ENCODE measurements at regions not wholly inside any gene's neighbourhood (a gene's known extent, or its start where the extent isn't known, plus 50 kb on each side); places are given as distances from the start of the nearest gene placed in this dataset.

DNA sequence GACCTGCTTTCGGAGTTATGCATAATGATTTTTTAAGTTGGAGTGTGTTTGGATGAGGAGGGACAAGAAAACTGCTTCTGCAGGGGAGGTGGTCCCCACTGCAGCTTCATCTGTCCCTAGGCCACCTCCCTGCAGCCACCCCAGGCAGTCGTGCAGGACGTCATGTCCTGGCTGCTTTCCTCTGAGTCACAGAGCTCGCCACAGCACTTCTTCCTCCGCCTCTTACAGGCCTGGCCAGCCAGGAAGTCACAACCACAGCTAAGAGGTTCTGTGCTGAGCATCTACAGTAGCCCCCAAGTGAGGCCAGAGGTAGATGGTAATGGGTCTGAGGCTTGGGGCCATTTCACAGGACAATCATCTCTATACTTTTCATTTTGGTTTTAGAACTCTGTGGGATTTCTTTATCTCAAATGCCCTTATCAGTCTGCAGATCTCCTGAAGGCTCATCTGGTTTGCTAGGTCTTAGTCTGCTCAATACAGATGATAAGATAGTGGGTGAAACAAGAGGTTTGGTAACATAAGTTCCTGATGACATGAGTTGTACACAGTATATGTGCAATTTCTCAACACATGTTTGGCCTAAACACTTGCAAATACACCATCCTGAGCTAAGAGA lies 106.4 kb downstream of the ARF6 start:
- ATAC-seq (peak; percentile 65), DNase-seq (peak; percentile 84)

DNA sequence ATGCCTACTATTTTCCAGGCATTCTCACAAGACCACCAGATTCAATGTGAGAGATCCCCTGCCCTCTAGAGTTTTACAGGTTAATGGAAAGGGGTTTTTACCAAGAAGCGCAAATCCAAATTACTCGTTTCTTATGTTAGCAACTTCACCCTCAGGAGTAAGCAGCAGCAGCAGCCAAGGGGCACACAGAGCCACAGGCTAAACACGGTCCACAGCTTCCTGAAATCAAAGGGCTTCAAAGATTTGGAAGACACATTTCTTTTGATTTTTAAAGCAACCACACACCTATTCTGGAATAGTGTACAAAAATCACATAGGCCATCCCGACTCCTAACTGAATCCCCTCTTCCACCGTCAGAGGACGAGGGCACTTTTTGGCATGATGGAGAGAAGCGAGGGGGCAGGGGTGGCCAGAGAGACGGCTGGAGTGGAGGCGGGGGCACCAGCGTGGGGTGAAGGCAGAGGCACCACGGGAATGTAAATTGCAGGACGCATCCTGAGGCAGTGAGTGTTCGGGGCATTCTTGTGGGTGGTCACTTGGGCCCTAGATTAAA lies 107.0 kb downstream of the ARF6 start:
- no peak for DNase-seq
- no peak for ATAC-seq

DNA sequence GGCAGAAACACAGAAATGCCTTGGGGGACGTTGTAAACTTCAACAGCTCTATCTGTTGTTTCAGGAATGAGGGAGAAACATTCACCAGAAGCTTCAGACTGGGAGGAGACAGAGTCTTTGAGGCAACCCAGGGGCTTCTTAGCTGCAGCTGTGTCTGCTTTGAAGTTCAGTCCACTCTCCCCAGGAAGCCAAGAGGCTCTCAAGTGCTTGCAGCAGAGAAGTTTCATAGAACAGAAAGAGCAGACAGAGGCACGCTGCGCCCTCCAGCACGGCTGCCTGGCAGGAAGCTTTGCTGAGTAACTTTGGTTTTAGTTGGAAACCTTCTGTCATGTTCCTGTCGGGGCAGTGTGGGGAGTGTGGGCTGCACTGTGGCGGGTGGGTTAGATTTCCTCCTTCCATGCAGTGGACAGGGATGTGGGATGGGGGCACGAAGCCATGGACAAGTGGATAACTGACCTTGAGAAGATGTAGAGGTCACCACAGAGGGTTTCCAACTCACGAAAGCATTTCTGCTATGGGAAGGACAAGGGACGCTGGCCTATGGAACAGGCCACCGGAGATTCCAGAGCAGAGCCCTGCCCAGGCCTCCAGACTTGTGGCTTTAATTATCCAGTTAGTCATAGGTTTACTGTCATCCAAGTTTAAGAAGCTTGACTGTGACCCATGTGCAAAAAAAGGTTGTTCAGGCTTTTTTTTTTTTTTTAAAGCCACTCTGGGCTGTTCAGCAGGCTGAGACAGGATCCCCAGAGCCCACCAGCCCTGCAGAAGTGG lies 107.7 kb downstream of the ARF6 start:
- ATAC-seq (peak; percentile 29), DNase-seq (peak; percentile 81)

DNA sequence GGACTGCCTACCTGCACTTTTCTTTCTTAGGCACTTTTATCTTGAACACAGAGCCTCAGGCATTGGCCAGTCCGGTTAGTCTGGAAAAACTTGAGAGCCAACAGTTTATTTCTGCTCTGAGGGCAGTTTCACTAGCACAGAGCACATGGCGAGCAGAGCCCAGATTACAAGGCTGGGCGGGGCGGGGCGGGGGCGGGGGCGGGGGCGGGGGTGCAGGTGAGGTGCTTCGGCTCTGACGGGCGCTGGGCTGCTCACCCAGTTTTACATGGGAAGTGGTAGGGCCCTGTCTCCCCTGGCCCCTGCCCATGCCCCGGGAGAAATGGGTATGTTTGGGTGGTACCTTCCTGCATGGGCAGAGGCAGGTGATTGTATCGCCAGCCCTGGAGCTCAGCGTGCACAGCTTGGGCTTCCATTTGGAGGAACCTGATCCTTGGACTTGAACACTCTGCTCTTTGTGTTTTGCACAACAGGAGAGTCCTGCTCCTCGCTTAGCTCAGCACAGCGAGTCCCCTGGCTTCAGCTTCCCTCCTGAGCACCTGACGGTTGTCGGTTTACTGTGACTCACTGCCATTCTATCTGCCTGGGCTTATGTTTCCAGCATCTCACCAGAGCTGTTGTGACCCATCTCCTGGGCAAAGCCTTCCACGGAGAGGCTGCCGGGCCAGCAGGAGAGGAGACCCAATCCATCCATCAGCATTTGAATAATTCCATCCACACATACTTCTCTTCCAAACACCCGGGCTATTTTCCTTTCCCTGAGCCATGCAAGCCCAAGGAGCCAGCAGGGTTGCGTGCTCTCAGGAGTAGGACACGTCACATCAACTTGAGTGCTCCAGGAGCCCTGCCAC lies 108.5 kb downstream of the ARF6 start:
- DNase-seq = peak; percentile 70
- ATAC-seq = peak; percentile 51

DNA sequence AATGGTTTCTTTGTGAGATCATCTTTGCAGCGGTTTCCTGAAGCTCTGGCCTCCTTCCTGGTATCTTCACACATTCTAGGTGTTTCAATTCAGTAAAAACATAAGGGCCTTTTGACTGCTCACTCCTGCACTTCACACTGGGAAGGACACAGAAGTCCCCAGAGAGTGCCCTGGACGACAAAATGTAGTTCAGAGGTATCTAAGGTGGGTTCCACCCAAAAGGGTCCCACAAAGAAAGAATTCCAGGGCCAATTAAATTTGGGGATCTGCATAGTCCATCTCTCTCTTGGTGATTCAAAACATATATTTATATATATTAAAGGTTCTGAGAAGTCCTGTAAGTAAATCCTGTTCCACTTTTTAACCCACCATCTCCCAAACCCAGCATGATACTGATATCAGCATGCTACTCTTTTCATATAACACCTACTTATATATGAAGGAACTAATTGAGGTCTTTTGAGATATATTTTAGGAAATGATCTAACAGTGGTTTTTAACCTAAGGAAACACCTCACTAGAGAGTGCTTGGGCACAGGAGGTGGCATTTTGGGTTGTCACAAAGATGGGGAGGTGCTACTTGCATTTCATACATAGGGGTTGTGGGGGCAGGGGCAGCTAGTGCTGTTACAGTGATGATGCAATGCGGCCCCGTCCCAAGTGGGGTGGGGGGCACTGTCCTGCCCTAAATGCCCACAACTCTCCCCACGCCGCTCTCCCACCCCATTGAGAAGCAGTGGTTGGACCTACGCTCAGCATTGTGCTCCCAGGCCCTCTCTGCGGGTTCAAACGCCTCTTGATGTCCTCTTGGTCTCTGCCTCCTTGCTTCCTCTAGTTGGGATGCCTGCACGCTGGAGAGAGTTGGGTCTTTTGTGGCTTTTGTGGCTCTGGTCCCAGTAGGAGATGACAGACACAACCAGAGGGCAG lies 109.4 kb downstream of the ARF6 start:
- peak; percentile 74 for DNase-seq
- ATAC-seq = peak; percentile 38

DNA sequence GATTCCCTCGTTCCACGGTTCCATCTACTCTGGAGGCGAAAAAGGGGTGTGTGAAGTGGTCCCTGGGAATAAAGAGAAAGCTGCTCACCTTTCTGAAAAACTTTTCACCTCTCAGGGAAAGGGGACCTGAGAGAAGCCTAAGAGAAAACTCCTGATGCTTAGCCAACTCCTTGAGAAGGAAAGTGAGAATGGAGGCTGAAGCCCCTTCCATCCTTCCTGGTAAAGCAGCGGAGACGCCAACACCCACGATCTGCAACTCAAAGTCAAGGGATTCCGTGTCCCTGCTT lies 110.0 kb downstream of the ARF6 start:
- DNase-seq (no peak), ATAC-seq (no peak)

DNA sequence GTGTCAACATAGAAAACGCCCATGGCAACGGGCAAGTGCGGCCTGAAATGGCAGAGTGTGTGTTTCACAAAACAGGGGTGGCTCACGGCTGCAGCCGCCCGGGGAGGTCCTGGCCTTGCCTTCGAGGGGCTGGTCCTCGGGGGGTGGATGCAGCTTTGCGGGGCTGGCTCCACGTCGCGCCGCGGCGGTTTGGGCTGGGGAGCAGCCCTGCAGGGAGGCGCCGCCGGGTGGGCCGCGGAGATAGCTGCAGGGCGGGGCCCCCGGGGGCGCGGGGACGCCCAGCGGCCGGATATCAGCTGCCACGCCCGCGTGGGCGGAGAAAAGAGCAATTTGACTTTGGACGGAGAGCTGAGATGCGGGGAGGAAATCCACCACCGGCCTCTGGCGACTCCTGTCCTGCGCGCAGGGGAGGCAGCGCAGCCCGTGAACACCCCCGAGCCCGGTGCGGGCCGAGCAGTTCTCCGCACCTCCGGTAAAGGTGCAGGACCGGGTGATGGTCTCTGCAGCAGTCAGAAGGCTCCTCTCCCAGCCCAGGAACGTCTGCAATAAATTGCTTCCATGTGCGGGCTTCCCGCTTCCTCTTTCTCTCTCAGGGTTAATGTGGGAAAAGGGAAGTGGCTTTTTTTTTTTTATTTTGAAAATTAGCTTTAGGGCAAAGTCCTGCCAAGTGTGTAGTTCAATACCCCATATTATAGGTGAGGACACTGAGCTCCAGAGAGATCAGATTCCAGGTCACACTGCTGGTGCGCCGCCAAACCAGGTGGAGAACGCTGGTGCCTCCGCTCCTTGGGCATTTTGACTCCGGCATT lies 110.5 kb downstream of the ARF6 start:
- ATAC-seq (peak; percentile 6), DNase-seq (peak; percentile 91)

DNA sequence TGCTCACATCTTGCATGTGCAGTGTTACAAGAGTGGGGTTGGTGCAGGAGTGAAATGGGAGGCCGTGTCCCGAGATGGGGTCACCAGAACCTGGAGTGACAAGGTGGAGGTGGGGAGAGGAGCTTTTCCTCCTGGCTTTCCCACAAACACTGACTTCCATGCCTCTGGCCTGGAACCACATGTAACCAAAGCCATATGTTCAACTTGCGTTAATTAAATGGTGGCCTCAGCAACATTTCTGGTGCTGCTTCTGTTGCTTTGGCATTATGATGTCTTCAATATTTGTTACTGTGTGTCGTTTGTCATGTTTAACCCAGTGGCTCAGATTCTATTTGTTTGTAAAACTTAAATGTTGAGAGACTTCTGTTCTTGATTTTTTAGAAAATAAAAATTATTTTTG lies 110.2 kb downstream of the VCPKMT start:
- ATAC-seq (no peak), DNase-seq (no peak)

DNA sequence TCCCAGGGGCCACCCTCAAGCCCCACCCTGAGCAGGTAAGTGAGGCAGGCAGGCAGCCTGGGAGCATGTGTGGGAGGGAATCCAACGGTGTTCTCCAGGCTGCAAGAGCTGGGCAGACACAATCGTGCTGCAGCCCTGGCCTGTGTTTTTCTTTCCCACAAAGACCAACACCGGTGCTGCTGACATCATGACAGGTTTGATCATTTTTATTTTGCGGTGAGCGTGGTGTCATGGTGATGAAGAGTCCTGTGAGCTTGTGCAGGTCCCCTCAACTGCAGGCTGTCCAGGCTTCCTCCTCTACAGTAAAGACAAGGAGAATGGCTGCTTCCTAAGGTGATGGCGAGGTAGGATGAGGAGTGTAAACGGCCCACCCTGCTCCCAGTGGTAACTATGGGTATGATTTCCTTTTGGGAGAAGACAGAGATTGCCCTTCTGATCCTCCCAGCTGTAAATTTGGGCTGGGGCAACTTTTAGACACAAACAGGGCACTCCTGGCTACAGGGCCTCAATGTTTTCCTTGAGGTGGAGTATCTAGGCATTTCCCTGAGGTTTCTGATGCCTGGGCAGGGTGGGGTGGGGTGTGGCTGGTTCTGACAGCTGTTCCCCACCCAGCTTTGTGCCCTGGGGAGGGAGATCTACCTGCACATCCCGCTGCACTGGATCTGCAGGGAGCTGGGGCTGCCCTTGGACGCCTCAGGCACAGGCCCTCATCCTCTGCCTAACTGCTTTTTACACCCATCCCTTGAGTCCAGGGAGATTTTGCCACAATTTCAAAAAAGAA lies 109.1 kb downstream of the VCPKMT start:
- no peak for DNase-seq
- no peak for ATAC-seq

DNA sequence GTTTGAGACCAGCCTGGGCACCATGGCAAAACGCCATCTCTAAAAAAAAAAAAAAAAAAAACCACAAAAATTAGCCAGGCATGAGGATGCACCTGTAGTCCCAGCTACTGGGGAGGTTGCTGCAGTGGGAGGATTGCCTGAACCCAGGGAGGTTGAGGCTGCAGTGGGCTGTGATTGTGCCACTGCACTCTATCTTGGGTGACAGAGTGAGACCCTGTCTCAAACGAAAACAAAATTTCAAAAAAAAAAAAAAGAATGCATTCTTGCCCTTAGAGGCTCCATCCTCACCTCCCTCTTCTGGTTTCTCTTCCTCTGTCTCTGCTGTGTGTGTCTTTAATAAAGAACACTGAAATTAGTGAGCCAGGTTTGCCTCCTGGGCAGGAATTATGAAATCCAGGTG lies 107.8 kb downstream of the VCPKMT start:
- ATAC-seq = no peak
- DNase-seq = no peak

DNA sequence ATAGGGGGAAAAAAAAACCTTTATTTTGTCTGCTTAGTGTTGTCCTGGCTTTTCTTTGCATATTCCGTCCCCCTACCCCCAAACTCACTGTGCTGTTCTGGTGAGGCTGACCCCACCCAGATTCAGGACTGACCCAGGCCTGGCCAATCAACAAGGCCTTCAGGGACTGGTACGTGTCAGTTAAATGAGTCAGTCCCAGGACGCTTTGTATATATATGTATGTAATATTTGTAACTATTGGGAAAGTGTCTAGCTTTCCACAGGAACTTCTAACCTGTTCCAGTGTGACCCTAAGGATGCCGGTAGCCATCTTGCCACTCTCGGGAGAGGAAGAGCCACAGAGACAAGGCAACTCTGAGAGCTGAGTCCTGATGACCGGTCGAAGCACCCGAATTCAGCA lies 107.4 kb downstream of the VCPKMT start:
- DNase-seq = no peak
- no peak for ATAC-seq

DNA sequence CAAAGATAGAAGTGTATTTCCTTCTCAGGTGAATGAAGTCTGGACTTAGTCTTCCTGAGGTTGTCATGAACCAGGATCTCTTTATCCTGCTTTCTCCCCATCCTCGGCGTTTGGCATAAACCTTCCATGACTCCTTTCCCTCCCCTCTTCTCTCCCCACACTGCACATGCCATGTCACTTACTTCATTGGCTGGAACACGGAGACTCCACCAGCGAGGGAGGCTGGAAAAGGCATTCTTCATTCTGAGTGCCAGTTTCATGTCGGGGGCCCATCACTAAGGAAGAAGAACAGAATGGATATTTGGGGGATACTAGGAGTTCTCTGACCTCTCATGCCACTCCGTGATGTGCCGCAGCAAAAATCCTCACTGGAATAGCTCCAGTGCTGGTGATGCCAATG lies 105.6 kb downstream of the VCPKMT start:
- DNase-seq (no peak), ATAC-seq (no peak)

DNA sequence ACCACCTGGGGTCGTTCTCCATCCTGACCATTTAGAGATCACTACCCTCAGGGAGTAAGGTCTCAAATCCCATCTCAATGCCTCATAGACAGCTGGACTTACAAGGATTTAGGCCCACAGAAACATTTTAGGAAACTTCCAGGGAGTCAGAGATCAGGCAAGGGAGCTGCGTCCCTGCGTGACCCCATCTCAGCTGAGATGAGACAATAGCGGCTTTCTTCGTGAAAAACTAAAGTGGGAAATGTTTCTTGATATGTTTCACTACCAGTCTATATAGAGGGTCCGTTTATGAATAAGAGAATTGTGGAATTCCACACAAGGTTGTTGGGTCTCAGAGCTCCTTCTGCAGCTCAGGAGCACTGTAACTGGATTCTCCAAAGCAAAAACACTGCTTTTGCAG lies 105.1 kb downstream of the VCPKMT start:
- DNase-seq (no peak), ATAC-seq (no peak)

DNA sequence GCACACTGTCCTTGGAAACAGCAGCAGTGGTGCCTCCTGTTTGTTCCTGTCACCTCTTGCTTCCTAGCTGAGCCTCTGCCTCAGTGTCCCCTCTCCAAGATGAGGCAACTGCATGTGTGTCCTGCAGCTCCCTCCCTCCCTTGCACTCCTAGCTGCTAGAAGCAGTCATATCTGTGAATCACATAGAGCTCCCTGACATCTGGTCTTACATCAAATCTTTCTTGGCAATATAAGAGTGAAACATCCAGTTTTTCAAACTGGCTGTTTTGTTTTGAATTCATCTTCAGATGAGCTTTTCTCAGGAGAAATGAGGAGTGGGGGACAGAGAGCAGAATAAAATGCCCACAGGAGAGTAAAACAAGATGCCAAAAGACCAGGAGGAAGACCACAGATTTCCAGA lies 103.7 kb downstream of the VCPKMT start:
- ATAC-seq (no peak), DNase-seq (no peak)

DNA sequence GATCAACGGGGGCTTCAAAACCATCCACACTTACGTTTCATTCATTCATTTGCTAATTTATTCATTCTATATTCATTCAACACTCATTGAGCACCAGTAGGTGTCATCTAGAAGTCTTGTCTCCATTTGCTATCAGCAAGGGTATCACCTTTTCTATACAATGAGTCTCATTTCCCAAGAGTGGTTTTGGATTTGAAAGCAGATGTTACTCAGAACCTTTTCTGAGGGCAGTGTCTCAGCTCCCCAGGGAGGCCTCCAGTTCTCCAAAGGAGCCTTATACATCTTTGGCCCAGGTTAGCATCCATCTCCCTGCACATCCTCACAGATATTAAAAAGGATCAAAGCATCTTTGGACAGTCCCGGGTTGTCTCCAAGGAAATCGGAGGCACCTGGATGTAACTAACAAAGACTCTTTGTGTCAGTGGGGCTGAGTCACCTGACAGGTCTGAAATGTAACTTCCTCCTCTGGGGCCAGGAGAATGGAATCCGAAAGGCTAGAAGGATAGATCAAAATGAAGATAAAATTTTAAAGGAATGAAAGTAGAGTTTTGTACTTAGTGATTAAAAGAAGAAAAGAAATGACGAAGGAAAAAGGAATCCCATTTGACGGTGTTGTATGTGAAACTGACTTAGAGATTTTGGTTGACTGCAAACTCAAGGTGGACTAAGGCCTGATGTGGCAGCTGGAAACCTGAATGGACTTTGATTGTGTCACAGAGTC lies 103.0 kb downstream of the VCPKMT start:
- DNase-seq (no peak), ATAC-seq (peak; percentile 55)

DNA sequence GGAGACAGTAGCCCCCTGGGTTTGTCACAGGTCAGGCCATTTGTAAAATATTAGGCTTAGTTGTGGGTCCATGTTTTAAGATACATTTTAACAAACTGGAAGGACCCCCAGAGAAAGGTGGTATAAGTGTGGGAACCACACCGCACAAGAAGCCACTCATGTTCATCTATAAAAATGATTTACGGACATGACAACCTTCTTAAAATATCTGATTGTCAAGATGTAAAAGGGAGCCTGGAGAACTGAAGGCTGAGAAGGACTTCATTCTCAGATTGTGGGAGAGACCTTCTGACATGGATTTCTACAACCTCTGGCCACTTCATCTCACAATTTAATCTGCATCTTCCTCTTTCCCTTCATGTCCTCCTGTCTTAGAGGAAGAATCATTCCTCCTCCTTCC lies 102.4 kb downstream of the VCPKMT start:
- DNase-seq = no peak

DNA sequence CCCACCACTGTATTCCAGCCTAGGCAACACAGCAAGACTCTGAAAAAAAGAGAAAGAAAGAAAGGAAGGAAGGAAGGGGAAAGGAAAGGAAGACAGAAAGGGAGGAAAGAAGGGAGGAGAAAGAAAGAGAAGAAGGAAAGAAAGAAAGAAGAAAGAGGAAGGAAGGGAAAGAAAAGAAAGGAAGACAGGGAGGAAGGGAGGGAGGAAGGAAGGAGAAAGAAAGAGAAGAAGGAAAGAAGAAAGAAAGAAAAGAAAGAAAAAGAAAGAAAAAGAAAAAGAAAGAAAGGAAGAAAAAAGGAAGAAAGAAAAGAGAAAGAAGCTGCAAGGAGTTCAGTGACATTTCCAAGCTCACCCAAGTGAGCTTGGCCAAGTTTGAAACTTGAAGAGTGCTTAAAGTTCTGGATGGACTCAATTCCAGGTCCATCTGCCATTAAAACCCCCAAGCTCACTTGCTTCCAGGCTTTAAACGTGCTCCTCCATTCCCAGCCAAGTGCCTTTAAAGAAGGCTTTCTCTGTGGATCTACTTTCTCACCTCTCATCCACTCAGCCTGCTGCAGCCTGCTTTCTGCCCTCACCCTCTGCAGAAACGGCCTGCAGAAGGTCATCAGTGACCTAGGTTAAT lies 101.5 kb downstream of the VCPKMT start:
- ATAC-seq (no peak), DNase-seq (no peak)

More for the DNA sequence above, 102.4 kb downstream of the VCPKMT start:
- ATAC-seq = no peak

DNA sequence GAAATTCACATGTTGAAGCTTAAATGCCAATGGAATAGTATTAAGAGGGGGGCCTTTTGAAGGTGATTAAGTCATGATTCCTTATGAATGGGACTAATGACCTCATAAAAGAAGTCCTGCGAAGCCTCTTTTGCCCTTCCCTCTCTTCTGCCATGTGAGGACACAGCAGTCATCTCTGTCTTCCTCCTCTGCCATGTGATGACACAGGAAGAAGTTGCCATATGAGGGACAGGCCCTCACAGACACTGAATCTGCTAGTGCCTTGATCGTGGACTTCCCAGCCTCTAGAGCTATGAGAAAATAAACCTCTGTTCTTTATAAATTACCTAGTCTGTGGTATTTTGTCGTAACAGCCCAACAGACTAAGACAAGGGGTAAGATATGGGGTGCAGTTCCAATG lies 100.7 kb downstream of the VCPKMT start:
- ATAC-seq (no peak), DNase-seq (no peak)
